Kidney epithelial cell (primary cell): ENCODE measurements at regions not wholly inside any gene's neighbourhood (a gene's known extent, or its start where the extent isn't known, plus 50 kb on each side); places are given as distances from the start of the nearest gene placed in this dataset.
"Not testable (repeated sequence)": the region's sequence is repeated elsewhere in the genome, so short reads cannot be mapped to it uniquely, and the experiment has no call there.

Experiments used
- DNase-seq: peaks from one replicate; pipeline ENCODE4 v3.0.0-alpha.2; 2010; ENCODE audit warnings: low read depth
- H3K27me3 ChIP-seq: 2 replicates; pipeline ENCODE4 v1.6.0; 2011; ENCODE audit warnings: low read length; ENCODE audit not compliant: control insufficient read depth, insufficient read depth
- H3K36me3 ChIP-seq: 2 replicates; pipeline ENCODE4 v1.5.1; 2011; ENCODE audit warnings: low read length; ENCODE audit not compliant: control insufficient read depth, insufficient read depth
- H3K4me3 ChIP-seq: 2 replicates; pipeline ENCODE4 v1.5.1; 2011; ENCODE audit warnings: low read depth, mild to moderate bottlenecking, control low read depth, low read length
- CTCF ChIP-seq: IDR thresholded peaks from 2 replicates; pipeline ENCODE4 v1.5.1; 2011; ENCODE audit warnings: mild to moderate bottlenecking, moderate library complexity, low read length, control low read depth, inconsistent platforms; ENCODE audit not compliant: insufficient read depth, poor library complexity, severe bottlenecking

- TF ChIP-seq CTCF, result no peak
- Histone ChIP-seq H3K36me3 (no peaks in the 10 kb centered on the region), H3K27me3 (no peaks in the 10 kb centered on the region), H3K4me3 (no peak overlapping the region)
- DNase-seq, result no peak
Measured at GRCh38 chr6:8837343-8837742, 402.0 kb upstream of the SLC35B3 start.

- not testable (repeated sequence) for H3K36me3 ChIP-seq, H3K27me3 ChIP-seq, DNase-seq, H3K4me3 ChIP-seq
Measured at GRCh38 chr6:8832695-8833094, 397.4 kb upstream of the SLC35B3 start.

- no peak overlapping the region for H3K4me3 ChIP-seq
- H3K27me3 ChIP-seq, result no peaks in the 10 kb centered on the region
- DNase-seq, result no peak
- no peaks in the 10 kb centered on the region for H3K36me3 ChIP-seq
- no peak for TF ChIP-seq CTCF
Measured at GRCh38 chr6:8831366-8832152, 396.2 kb upstream of the SLC35B3 start.

- no peaks in the 10 kb centered on the region for H3K36me3 ChIP-seq
- no peaks in the 10 kb centered on the region for H3K27me3 ChIP-seq
- H3K4me3 ChIP-seq, result no peak overlapping the region
- DNase-seq, result no peak
- TF ChIP-seq CTCF, result no peak
Measured at GRCh38 chr6:8830794-8831193, 395.4 kb upstream of the SLC35B3 start.

GRCh38 chr6:8829796-8830195 is 394.5 kb upstream of the SLC35B3 start:
- no peak for TF ChIP-seq CTCF
- Histone ChIP-seq H3K27me3 (no peaks in the 10 kb centered on the region), H3K4me3 (no peak overlapping the region), H3K36me3 (no peaks in the 10 kb centered on the region)
- no peak for DNase-seq

- no peak for DNase-seq
- Histone ChIP-seq H3K27me3 (no peaks in the 10 kb centered on the region), H3K4me3 (no peak overlapping the region), H3K36me3 (no peaks in the 10 kb centered on the region)
- no peak for TF ChIP-seq CTCF
Measured at GRCh38 chr6:8829296-8829695, 394.0 kb upstream of the SLC35B3 start.
